Kidney (tissue), 13 donors: ENCODE measurements at regions not wholly inside any gene's neighbourhood (a gene's known extent, or its start where the extent isn't known, plus 50 kb on each side); places are given as distances from the start of the nearest gene placed in this dataset.

Experiments used
- DNase-seq, 5 donors: peaks; one replicate each; pipeline ENCODE4 v3.0.0-alpha.2; 2013 to 2020
- FAIRE-seq: peaks from 2 replicates; lab custom pipeline; 2012; peaks lifted over from hg19 to GRCh38; lab: Jason Lieb, UNC
- H3K27ac ChIP-seq, 2 donors: one replicate each; pipeline ENCODE4 v1.7.0; 2013; ENCODE audit warnings: low read depth in 2 of 2, low read length in 2 of 2, inconsistent platforms in 1 of 2
- H3K27me3 ChIP-seq: one replicate; pipeline ENCODE4 v1.7.1; 2013; ENCODE audit warnings: low read length, inconsistent platforms; ENCODE audit not compliant: control insufficient read depth, insufficient read depth
- H3K36me3 ChIP-seq, 3 donors: one replicate each; pipeline versions ENCODE4 v1.7.0 to v1.7.1; 2013; ENCODE audit warnings: low read length in 3 of 3, control low read depth in 1 of 3, inconsistent platforms in 1 of 3; ENCODE audit not compliant: insufficient read depth in 3 of 3, control insufficient read depth in 2 of 3
- H3K4me1 ChIP-seq, 3 donors: one replicate each; pipeline versions ENCODE4 v1.7.0 to v1.7.1; 2013; ENCODE audit warnings: low read length in 3 of 3, inconsistent platforms in 1 of 3, low read depth in 1 of 3; ENCODE audit not compliant: control insufficient read depth in 2 of 3, insufficient read depth in 2 of 3
- H3K4me3 ChIP-seq, 3 donors: one replicate each; pipeline versions ENCODE4 v1.7.0 to v1.8.1; 2013; ENCODE audit warnings: low read length in 3 of 3, control low read depth in 1 of 3, inconsistent platforms in 1 of 3
- H3K9ac ChIP-seq, 3 donors: one replicate each; pipeline versions ENCODE4 v1.7.0 to v1.7.1; 2013; ENCODE audit warnings: low read length in 3 of 3, control low read depth in 1 of 3, inconsistent platforms in 1 of 3
- H3K9me3 ChIP-seq, 3 donors: one replicate each; pipeline versions ENCODE4 v1.7.0 to v1.7.1; 2013; ENCODE audit warnings: low read length in 3 of 3, control low read depth in 1 of 3, inconsistent platforms in 1 of 3; ENCODE audit not compliant: control insufficient read depth in 2 of 3, insufficient read depth in 1 of 3
- CTCF ChIP-seq: IDR thresholded peaks from 3 replicates; pipeline ENCODE4 v1.5.1; 2012; ENCODE audit warnings: mild to moderate bottlenecking, moderate library complexity, borderline replicate concordance; ENCODE audit not compliant: insufficient read depth; ENCODE audit errors: extremely low read depth
- intact Hi-C: fragments of 100-400 bp; cut with DNase I; formaldehyde crosslinking; loops from one replicate; pipeline ENCODE4 v1.11.1; 2022
- donor health status: control.
- donor health status: control.
- donor health status: control.
- donor health status: control.
- donor health status: control.
- donor health status: DM: yes; HTN: yes; CAD: no.
- donor health status: Normal renal cell carcinoma (clear cell type).

- no peak for DNase-seq
- Histone ChIP-seq H3K27me3 (no peaks in the 10 kb centered on the region), H3K4me1 (no peaks in the 10 kb centered on the region), H3K9me3 (no peaks in the 10 kb centered on the region), H3K9ac (no peak overlapping the region), H3K36me3 (no peaks in the 10 kb centered on the region), H3K4me3 (no peak overlapping the region), H3K27ac (no peak overlapping the region)
- FAIRE-seq: no peak
- no peak for TF ChIP-seq CTCF
- intact Hi-C loops: no loop called here
Observed at GRCh38 chr3:177968891-177969290, 567.3 kb upstream of the KCNMB2 start.

GRCh38 chr3:177973241-177973840 is 562.9 kb upstream of the KCNMB2 start:
- H3K27ac ChIP-seq: no peak overlapping the region
- no peak for TF ChIP-seq CTCF
- FAIRE-seq: no peak
- DNase-seq: no peak
- H3K4me3 ChIP-seq: no peak overlapping the region
- no peaks in the 10 kb centered on the region for H3K36me3 ChIP-seq
- H3K4me1 ChIP-seq: no peaks in the 10 kb centered on the region
- H3K27me3 ChIP-seq: no peaks in the 10 kb centered on the region
- no peaks in the 10 kb centered on the region for H3K9me3 ChIP-seq
- H3K9ac ChIP-seq: no peak overlapping the region
- intact Hi-C loops: no loop called here

- no peak for TF ChIP-seq CTCF
- Histone ChIP-seq H3K9ac (no peak overlapping the region), H3K9me3 (no peaks in the 10 kb centered on the region), H3K36me3 (no peaks in the 10 kb centered on the region), H3K27me3 (no peaks in the 10 kb centered on the region), H3K4me1 (no peaks in the 10 kb centered on the region), H3K27ac (no peak overlapping the region), H3K4me3 (no peak overlapping the region)
- no peak for FAIRE-seq
- DNase-seq: no peak
- intact Hi-C loops: no loop called here
Observed at GRCh38 chr3:177976241-177976640, 560.0 kb upstream of the KCNMB2 start.

DNA sequence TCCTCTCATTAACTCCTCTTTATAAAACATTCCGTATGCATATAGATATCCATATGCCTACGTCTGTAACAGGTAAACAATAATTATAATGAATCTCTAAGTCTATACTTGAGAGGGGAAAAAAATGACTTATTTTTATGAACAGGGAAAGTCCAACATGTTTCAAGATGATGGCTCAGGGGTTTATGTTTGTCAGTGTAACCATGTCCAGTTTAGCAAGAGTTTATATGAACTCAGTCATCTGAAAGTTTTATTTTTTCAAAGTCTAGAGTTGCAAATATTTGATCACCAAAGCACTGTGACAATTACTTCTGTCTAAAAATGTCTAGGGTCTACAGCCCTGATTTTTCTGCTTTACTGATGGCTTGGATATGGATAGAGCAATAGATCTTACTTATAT is 559.4 kb upstream of the KCNMB2 start:
- Histone ChIP-seq H3K27ac (no peak overlapping the region), H3K9ac (no peak overlapping the region)
- intact Hi-C loops: no loop called here

More for the DNA sequence above, 559.4 kb upstream of the KCNMB2 start:
- Histone ChIP-seq H3K4me3 (no peak overlapping the region), H3K9me3 (no peaks in the 10 kb centered on the region), H3K36me3 (no peaks in the 10 kb centered on the region), H3K27me3 (no peaks in the 10 kb centered on the region), H3K4me1 (no peaks in the 10 kb centered on the region)
- no peak for TF ChIP-seq CTCF
- DNase-seq (no peak), FAIRE-seq (no peak)
